ENCODE measurements at regions not wholly inside any gene's neighbourhood (a gene's known extent, or its start where the extent isn't known, plus 50 kb on each side); places are given as distances from the start of the nearest gene placed in this dataset.

DNA sequence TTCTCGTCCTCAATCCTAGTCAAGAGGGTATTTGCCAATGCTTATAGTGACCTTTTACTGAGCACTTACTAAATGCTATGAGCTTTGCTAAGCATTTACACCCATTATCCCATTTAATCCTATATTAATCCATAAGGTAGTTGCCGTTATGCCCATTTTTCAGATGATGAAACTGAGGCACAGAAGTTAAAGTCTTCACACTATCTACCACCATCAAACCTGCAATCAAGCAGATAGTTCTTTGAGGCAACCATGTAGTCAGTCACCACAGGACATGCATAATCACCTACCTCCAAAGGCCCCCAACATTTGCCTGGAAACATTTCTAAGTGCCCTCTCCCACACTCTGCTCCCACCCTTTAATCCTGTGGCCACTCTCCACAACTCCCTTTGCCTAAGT lies 149.6 kb downstream of the LY86 start:
- Histone ChIP-seq H3K27ac (peak overlapping the region in 1 of 2 donors; percentile 82), H3K27me3 (no peaks in the 10 kb centered on the region), H3K4me3 (no peak overlapping the region), H3K4me1 (peaks cover 0 to 6% of the 10 kb centered on the region in 2 donors), H3K36me3 (no peaks in the 10 kb centered on the region), H3K9me3 (no peaks in the 10 kb centered on the region)
- DNase-seq, result no peak
- intact Hi-C loops (cut with DNase I; ENCODE audit: low total_unique reads), result no loop called here
- TF ChIP-seq POLR2A (IDR thresholded peaks at IDR 0.05), result no peak
- TF ChIP-seq, protein P1, sequence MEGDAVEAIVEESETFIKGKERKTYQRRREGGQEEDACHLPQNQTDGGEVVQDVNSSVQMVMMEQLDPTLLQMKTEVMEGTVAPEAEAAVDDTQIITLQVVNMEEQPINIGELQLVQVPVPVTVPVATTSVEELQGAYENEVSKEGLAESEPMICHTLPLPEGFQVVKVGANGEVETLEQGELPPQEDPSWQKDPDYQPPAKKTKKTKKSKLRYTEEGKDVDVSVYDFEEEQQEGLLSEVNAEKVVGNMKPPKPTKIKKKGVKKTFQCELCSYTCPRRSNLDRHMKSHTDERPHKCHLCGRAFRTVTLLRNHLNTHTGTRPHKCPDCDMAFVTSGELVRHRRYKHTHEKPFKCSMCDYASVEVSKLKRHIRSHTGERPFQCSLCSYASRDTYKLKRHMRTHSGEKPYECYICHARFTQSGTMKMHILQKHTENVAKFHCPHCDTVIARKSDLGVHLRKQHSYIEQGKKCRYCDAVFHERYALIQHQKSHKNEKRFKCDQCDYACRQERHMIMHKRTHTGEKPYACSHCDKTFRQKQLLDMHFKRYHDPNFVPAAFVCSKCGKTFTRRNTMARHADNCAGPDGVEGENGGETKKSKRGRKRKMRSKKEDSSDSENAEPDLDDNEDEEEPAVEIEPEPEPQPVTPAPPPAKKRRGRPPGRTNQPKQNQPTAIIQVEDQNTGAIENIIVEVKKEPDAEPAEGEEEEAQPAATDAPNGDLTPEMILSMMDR (IDR thresholded peaks at IDR 0.05), result no peak

DNA sequence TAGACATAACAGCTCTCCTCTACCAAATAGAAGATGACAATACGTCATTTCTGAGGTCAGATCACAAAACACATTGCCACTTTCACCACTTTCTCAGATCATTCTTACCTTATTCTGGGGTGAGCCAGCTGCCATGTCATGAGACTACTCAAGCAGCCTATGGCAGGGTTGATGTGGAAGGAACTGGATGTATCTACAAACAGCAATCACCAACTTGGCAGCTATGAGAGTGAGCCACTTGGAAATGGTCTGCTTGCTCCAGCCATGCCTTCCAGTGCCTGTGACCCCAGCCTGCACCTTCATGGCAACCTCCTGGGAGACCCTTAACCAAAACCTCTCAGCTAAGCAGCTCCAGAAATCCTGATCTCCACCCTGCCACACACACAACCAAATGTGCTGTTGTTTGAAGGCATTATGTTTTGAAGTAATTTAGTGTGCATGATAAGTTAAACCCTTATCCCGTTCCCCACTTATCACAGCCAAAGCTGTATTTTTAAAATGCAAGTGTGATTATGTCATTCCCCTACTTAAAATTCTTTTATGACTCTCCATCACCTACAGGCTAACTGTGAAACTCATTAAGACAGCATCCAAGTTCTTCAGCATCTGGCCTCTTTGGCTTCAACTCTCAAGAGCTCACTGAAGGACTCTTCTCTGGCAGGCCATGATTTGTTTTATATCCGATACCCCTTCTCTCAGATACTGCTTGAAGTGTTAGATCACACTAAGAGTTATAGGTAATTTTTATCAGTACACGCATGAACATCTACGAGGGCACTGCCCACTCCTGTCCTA lies 150.6 kb downstream of the LY86 start:
- Histone ChIP-seq H3K4me1 (peaks cover 0 to 6% of the 10 kb centered on the region in 2 donors), H3K4me3 (no peak overlapping the region), H3K36me3 (no peaks in the 10 kb centered on the region), H3K9me3 (no peaks in the 10 kb centered on the region), H3K27ac (no peak overlapping the region), H3K27me3 (no peaks in the 10 kb centered on the region)
- DNase-seq, result no peak
- intact Hi-C loops (cut with DNase I; ENCODE audit: low total_unique reads), result no loop called here
- TF ChIP-seq, protein P1 (IDR thresholded peaks at IDR 0.05), result no peak
- no peak for TF ChIP-seq POLR2A (IDR thresholded peaks at IDR 0.05)

DNA sequence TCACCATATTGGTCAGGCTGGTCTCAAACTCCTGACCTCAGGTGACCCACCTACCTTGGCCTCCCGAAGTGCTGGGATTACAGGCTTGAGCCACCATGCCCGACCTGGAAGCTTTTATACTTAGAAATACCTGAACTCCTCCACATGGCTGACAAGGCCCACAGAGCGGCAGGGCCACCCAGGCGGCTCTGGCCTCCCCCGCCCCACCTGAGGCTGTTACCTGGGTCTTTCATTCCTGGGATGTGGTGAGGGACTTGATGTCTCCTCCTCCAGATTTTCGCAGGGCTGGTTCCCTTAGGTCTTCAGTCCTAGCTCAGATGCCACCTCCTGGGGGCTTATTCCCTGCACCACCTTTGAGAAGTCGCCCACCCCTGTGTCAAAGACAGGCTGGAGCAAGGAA lies 152.1 kb downstream of the LY86 start:
- H3K27me3 ChIP-seq, result no peaks in the 10 kb centered on the region
- no peak overlapping the region for H3K27ac ChIP-seq
- no peak for DNase-seq
- H3K36me3 ChIP-seq, result no peaks in the 10 kb centered on the region
- peaks cover 0 to 6% of the 10 kb centered on the region in 2 donors for H3K4me1 ChIP-seq
- H3K9me3 ChIP-seq, result no peaks in the 10 kb centered on the region
- intact Hi-C loops (cut with DNase I; ENCODE audit: low total_unique reads), result no loop called here
- TF ChIP-seq, protein P1 (IDR thresholded peaks at IDR 0.05), result no peak
- TF ChIP-seq POLR2A (IDR thresholded peaks at IDR 0.05), result no peak
- H3K4me3 ChIP-seq, result no peak overlapping the region

DNA sequence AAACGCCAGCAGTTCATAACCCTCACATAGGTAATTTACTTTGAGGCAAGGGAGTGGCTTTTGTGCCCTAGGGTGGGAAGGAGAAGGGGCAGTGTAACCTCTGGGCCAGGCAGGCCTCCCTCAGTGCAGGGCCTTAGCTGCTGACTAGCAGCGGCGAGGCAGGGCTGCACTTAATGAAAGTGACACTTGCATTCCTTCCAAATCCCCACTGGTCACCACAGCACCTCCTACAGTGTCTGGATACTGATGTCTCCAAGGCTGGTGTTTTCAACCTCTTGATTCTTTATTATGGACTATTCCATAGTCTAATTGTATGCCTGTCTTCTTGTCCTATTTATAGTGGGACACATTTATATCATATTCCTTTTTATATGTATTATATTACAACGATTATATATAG lies 152.7 kb downstream of the LY86 start:
- H3K27ac ChIP-seq, result no peak overlapping the region
- H3K36me3 ChIP-seq, result no peaks in the 10 kb centered on the region
- no peak for DNase-seq
- peaks cover 0 to 6% of the 10 kb centered on the region in 2 donors for H3K4me1 ChIP-seq
- H3K9me3 ChIP-seq, result no peaks in the 10 kb centered on the region
- H3K27me3 ChIP-seq, result no peaks in the 10 kb centered on the region
- no peak overlapping the region for H3K4me3 ChIP-seq
- intact Hi-C loops (cut with DNase I; ENCODE audit: low total_unique reads), result no loop called here
- TF ChIP-seq, protein P1 (IDR thresholded peaks at IDR 0.05), result no peak
- TF ChIP-seq POLR2A (IDR thresholded peaks at IDR 0.05), result no peak

DNA sequence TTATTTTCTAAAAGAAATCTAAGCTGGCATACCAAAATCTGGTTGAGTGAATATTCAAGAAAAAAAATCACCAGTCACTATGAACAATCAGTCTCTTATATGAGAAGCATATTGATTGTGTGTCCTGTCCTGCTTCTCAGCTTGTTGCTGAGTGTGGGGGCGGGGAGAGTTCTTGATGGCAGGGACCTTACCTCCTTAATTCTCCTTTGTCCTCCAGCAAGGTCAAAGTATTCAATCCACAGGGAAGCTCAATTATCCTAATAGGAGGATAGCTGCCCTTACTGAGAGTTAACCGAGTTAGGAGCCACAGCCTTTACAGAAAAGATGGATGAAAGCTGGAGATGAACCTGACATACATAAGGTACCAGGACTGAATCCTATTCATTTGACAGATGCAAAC lies 154.0 kb downstream of the LY86 start:
- Histone ChIP-seq H3K4me3 (no peak overlapping the region), H3K27me3 (no peaks in the 10 kb centered on the region), H3K27ac (no peak overlapping the region), H3K36me3 (no peaks in the 10 kb centered on the region), H3K4me1 (peaks cover 0 to 6% of the 10 kb centered on the region in 2 donors), H3K9me3 (no peaks in the 10 kb centered on the region)
- intact Hi-C loops (cut with DNase I; ENCODE audit: low total_unique reads), result no loop called here
- TF ChIP-seq, protein P1 (IDR thresholded peaks at IDR 0.05), result no peak
- no peak for TF ChIP-seq POLR2A (IDR thresholded peaks at IDR 0.05)
- DNase-seq, result no peak

All from uterus (tissue), 3 donors.